ENCODE measurements at regions not wholly inside any gene's neighbourhood (a gene's known extent, or its start where the extent isn't known, plus 50 kb on each side); places are given as distances from the start of the nearest gene placed in this dataset.

GRCh38 chr12:19026614-19027488 lies 102.7 kb upstream of the PLEKHA5 start:
- TF ChIP-seq ARNTL (CRISPR knock-in tag; IDR thresholded peaks at IDR 0.05; ENCODE audit: borderline replicate concordance, low read depth) (no peak), ZFP30 (CRISPR knock-in tag; IDR thresholded peaks at IDR 0.05) (no peak), BACH2 (CRISPR knock-in tag; IDR thresholded peaks at IDR 0.05; ENCODE audit: borderline replicate concordance) (no peak), ISL1 (CRISPR knock-in tag; IDR thresholded peaks at IDR 0.05) (no peak), POU6F1 (CRISPR knock-in tag; IDR thresholded peaks at IDR 0.05; ENCODE audit: borderline replicate concordance, low read depth) (no peak), ZNF70 (CRISPR knock-in tag; IDR thresholded peaks at IDR 0.05) (no peak), PPARA (CRISPR knock-in tag; IDR thresholded peaks at IDR 0.05; ENCODE audit: borderline replicate concordance) (no peak), ZNF8 (CRISPR knock-in tag; IDR thresholded peaks at IDR 0.05) (no peak), CSDC2 (CRISPR knock-in tag; IDR thresholded peaks at IDR 0.05) (no peak), CREB5 (CRISPR knock-in tag; IDR thresholded peaks at IDR 0.05; ENCODE audit: low read depth) (no peak), ZNF565 (CRISPR knock-in tag; conservative IDR thresholded peaks at IDR 0.05; ENCODE audit: low read depth) (no peak), TSHZ2 (CRISPR knock-in tag; IDR thresholded peaks at IDR 0.05) (no peak), TOX (CRISPR knock-in tag; IDR thresholded peaks at IDR 0.05; ENCODE audit: borderline replicate concordance) (no peak), ZFP3 (CRISPR knock-in tag; IDR thresholded peaks at IDR 0.05) (no peak), OSR1 (CRISPR knock-in tag; IDR thresholded peaks at IDR 0.05) (no peak)
- ATAC-seq, result no peak

GRCh38 chr12:19030180-19030579 lies 99.4 kb upstream of the PLEKHA5 start:
- TF ChIP-seq ISL1 (CRISPR knock-in tag; IDR thresholded peaks at IDR 0.05), result no peak
- no peak for TF ChIP-seq RARB (CRISPR knock-in tag; IDR thresholded peaks at IDR 0.05)
- TF ChIP-seq TOX (CRISPR knock-in tag; IDR thresholded peaks at IDR 0.05; ENCODE audit: borderline replicate concordance), result no peak
- no peak for TF ChIP-seq TSHZ2 (CRISPR knock-in tag; IDR thresholded peaks at IDR 0.05)
- TF ChIP-seq POU6F1 (CRISPR knock-in tag; IDR thresholded peaks at IDR 0.05; ENCODE audit: borderline replicate concordance, low read depth), result no peak
- TF ChIP-seq ZC3H10 (CRISPR knock-in tag; IDR thresholded peaks at IDR 0.05), result no peak
- no peak for TF ChIP-seq OSR1 (CRISPR knock-in tag; IDR thresholded peaks at IDR 0.05)
- TF ChIP-seq ARNTL (CRISPR knock-in tag; IDR thresholded peaks at IDR 0.05; ENCODE audit: borderline replicate concordance, low read depth), result no peak
- TF ChIP-seq SNAI2 (CRISPR knock-in tag; IDR thresholded peaks at IDR 0.05), result no peak
- no peak for TF ChIP-seq ZNF8 (CRISPR knock-in tag; IDR thresholded peaks at IDR 0.05)
- no peak for TF ChIP-seq GLIS3 (CRISPR knock-in tag; IDR thresholded peaks at IDR 0.05)
- TF ChIP-seq CSRNP3 (CRISPR knock-in tag; IDR thresholded peaks at IDR 0.05), result no peak
- no peak for TF ChIP-seq ESRRG (CRISPR knock-in tag; IDR thresholded peaks at IDR 0.05)
- TF ChIP-seq BACH2 (CRISPR knock-in tag; IDR thresholded peaks at IDR 0.05; ENCODE audit: borderline replicate concordance), result no peak
- no peak for TF ChIP-seq ZFP3 (CRISPR knock-in tag; IDR thresholded peaks at IDR 0.05)
- no peak for TF ChIP-seq PPARA (CRISPR knock-in tag; IDR thresholded peaks at IDR 0.05; ENCODE audit: borderline replicate concordance)
- no peak for TF ChIP-seq ZFP30 (CRISPR knock-in tag; IDR thresholded peaks at IDR 0.05)
- no peak for TF ChIP-seq TCF4 (CRISPR knock-in tag; IDR thresholded peaks at IDR 0.05; ENCODE audit: borderline replicate concordance)
- no peak for TF ChIP-seq PATZ1 (CRISPR knock-in tag; IDR thresholded peaks at IDR 0.05; ENCODE audit: borderline replicate concordance)
- no peak for ATAC-seq
